ENCODE measurements at regions not wholly inside any gene's neighbourhood (a gene's known extent, or its start where the extent isn't known, plus 50 kb on each side); places are given as distances from the start of the nearest gene placed in this dataset.

DNA sequence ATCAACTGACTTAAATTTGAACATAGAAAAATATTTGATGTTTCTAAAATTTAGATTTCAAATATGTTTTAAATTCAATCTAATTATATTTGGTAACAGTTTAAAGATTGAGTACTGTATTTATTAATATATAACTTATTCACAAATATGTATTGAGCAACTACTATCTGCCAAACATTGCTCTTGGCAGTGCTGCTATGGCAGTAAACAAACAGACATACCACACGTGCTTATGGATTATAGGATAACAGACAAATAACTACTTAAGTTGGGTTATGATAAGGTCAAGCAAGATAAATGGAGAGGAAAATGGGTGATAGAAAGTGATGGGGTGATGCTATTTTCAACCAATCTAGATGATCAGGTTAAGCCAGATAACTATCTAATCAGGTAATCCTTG is 538.1 kb downstream of the C12orf50 start:
- no peak for TF ChIP-seq EZH2phosphoT487 (IDR thresholded peaks at IDR 0.05; ENCODE audit: insufficient read depth, low read depth)
- TF ChIP-seq EZH2 (IDR thresholded peaks at IDR 0.05; ENCODE audit: insufficient read depth, poor library complexity, severe bottlenecking), result no peak
- DNase-seq, result no peak
- in situ Hi-C loops (cut with MboI), result no loop called here

DNA sequence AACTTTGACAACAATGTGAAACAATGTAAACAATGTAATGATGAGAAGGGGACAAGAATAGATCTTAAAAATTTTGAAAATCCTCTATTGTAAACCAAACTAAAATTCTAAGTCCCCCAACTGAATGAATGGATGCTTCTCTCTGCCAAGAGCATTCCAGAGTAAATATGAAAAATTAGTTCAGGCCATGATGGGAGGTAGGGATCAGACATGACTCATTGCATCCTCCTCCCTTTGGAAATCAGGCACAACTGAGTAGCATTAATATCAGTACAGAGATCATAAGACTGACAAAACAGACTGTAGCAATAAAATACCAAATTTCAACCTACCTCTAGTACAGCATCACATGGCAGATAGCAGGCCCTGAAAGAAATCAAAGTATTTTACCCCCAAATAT is 559.9 kb downstream of the C12orf50 start:
- Histone ChIP-seq H3K4me1 (ENCODE audit: insufficient read depth) (no peaks in the 10 kb centered on the region), H3K9ac (no peak overlapping the region), H3K4me3 (no peak overlapping the region), H3K79me2 (ENCODE audit: insufficient read depth) (no peaks in the 10 kb centered on the region), H3K4me2 (ENCODE audit: unreplicated experiment) (no peak overlapping the region), H3K9me3 (ENCODE audit: low read depth) (no peaks in the 10 kb centered on the region), H3F3A (ENCODE audit: insufficient read depth) (no peaks in the 10 kb centered on the region), H3K9me2 (ENCODE audit: insufficient read depth) (no peaks in the 10 kb centered on the region), H3K36me3 (ENCODE audit: low read depth) (no peaks in the 10 kb centered on the region), H4K20me1 (ENCODE audit: insufficient read depth) (no peaks in the 10 kb centered on the region), H3K27ac (no peak overlapping the region), H2AFZ (no peak overlapping the region), H3K27me3 (replicated peaks; ENCODE audit: insufficient read depth) (no peaks in the 10 kb centered on the region)
- no peak for DNase-seq
- TF ChIP-seq EZH2phosphoT487 (IDR thresholded peaks at IDR 0.05; ENCODE audit: insufficient read depth, low read depth), result no peak
- TF ChIP-seq EZH2 (IDR thresholded peaks at IDR 0.05; ENCODE audit: insufficient read depth, poor library complexity, severe bottlenecking), result no peak
- in situ Hi-C loops (cut with MboI), result no loop called here

More for the DNA sequence above, 538.1 kb downstream of the C12orf50 start:
- WGBS, 2 experiments (ENCODE audit: low coverage in 1 of 2, low lambda C conversion rate in 2 of 2, missing lambda C conversion rate in 2 of 2), result 8 to 20% methylated on average over 1 of the region's 1 CpG
- H3K4me3 ChIP-seq, result no peak overlapping the region
- H3K4me2 ChIP-seq (ENCODE audit: unreplicated experiment), result no peak overlapping the region
- H3K9me3 ChIP-seq (ENCODE audit: low read depth), result no peaks in the 10 kb centered on the region
- H3K9me2 ChIP-seq (ENCODE audit: insufficient read depth), result no peaks in the 10 kb centered on the region
- no peak overlapping the region for H3K27ac ChIP-seq
- H2AFZ ChIP-seq, result no peak overlapping the region
- no peaks in the 10 kb centered on the region for H3K4me1 ChIP-seq (ENCODE audit: insufficient read depth)
- H3K27me3 ChIP-seq (replicated peaks; ENCODE audit: insufficient read depth), result no peaks in the 10 kb centered on the region
- H3F3A ChIP-seq (ENCODE audit: insufficient read depth), result no peaks in the 10 kb centered on the region
- H3K79me2 ChIP-seq (ENCODE audit: insufficient read depth), result no peaks in the 10 kb centered on the region
- H3K9ac ChIP-seq, result no peak overlapping the region
- H3K36me3 ChIP-seq (ENCODE audit: low read depth), result no peaks in the 10 kb centered on the region
- no peaks in the 10 kb centered on the region for H4K20me1 ChIP-seq (ENCODE audit: insufficient read depth)

DNA sequence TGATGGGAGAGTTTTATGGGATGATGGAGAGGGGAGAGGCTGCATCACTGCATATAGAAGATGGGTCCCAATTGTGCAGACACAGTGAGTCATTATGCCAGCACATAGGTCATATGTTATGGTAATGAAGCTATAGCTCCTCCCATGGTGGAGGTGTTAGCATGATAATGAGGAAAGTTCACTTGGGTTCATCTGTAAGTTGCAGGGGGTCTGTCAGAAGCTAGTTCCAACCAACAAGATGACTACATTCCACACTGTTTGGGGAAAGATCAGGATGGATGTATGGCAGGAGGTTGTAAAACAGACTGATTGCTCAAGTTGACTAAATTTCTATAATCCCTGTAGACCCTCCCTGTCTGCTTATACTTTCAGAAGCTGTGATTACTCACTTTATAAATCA is 561.3 kb downstream of the C12orf50 start:
- no peaks in the 10 kb centered on the region for H3K9me2 ChIP-seq (ENCODE audit: insufficient read depth)
- H3K79me2 ChIP-seq (ENCODE audit: insufficient read depth), result no peaks in the 10 kb centered on the region
- no peaks in the 10 kb centered on the region for H3K4me1 ChIP-seq (ENCODE audit: insufficient read depth)
- in situ Hi-C loops (cut with MboI), result no loop called here
- H2AFZ ChIP-seq, result no peak overlapping the region
- no peaks in the 10 kb centered on the region for H4K20me1 ChIP-seq (ENCODE audit: insufficient read depth)
- no peak overlapping the region for H3K27ac ChIP-seq
- no peaks in the 10 kb centered on the region for H3K27me3 ChIP-seq (replicated peaks; ENCODE audit: insufficient read depth)
- TF ChIP-seq EZH2phosphoT487 (IDR thresholded peaks at IDR 0.05; ENCODE audit: insufficient read depth, low read depth), result no peak
- TF ChIP-seq EZH2 (IDR thresholded peaks at IDR 0.05; ENCODE audit: insufficient read depth, poor library complexity, severe bottlenecking), result no peak
- H3K9me3 ChIP-seq (ENCODE audit: low read depth), result no peaks in the 10 kb centered on the region
- no peaks in the 10 kb centered on the region for H3F3A ChIP-seq (ENCODE audit: insufficient read depth)
- no peak overlapping the region for H3K4me2 ChIP-seq (ENCODE audit: unreplicated experiment)
- DNase-seq, result no peak
- H3K4me3 ChIP-seq, result no peak overlapping the region
- H3K36me3 ChIP-seq (ENCODE audit: low read depth), result no peaks in the 10 kb centered on the region
- no peak overlapping the region for H3K9ac ChIP-seq

DNA sequence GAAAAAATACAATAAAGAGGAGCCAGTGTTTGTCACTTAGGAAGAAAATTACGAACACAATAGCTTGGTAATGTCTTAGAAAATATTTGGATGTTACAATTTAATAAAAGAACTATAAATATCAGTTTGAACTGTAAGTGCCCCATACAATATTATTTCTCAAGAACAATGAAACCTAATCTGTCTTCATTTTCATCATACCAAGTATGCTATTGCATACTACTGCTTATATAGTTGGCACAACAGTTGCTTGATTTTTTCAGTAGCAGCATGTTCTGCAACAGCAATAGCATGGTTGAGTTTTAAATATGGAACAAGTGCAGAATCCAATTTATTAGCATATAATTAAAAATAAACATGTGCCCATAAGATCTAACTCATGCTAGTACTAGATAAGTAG is 564.6 kb downstream of the C12orf50 start:
- no peak for DNase-seq
- Histone ChIP-seq H4K20me1 (ENCODE audit: insufficient read depth) (no peaks in the 10 kb centered on the region), H3K4me3 (no peak overlapping the region), H3K4me1 (ENCODE audit: insufficient read depth) (no peaks in the 10 kb centered on the region), H3K9ac (no peak overlapping the region), H3K4me2 (ENCODE audit: unreplicated experiment) (no peak overlapping the region), H3K27ac (no peak overlapping the region), H2AFZ (no peak overlapping the region), H3K9me3 (ENCODE audit: low read depth) (no peaks in the 10 kb centered on the region), H3K9me2 (ENCODE audit: insufficient read depth) (no peaks in the 10 kb centered on the region), H3K27me3 (replicated peaks; ENCODE audit: insufficient read depth) (no peaks in the 10 kb centered on the region), H3K79me2 (ENCODE audit: insufficient read depth) (no peaks in the 10 kb centered on the region), H3F3A (ENCODE audit: insufficient read depth) (no peaks in the 10 kb centered on the region), H3K36me3 (ENCODE audit: low read depth) (no peaks in the 10 kb centered on the region)
- in situ Hi-C loops (cut with MboI), result no loop called here
- 18% methylated on average over 1 of the region's 1 CpG for WGBS, 2 experiments (ENCODE audit: low coverage in 1 of 2, low lambda C conversion rate in 2 of 2, missing lambda C conversion rate in 2 of 2)
- no peak for TF ChIP-seq EZH2 (IDR thresholded peaks at IDR 0.05; ENCODE audit: insufficient read depth, poor library complexity, severe bottlenecking)
- TF ChIP-seq EZH2phosphoT487 (IDR thresholded peaks at IDR 0.05; ENCODE audit: insufficient read depth, low read depth), result no peak

DNA sequence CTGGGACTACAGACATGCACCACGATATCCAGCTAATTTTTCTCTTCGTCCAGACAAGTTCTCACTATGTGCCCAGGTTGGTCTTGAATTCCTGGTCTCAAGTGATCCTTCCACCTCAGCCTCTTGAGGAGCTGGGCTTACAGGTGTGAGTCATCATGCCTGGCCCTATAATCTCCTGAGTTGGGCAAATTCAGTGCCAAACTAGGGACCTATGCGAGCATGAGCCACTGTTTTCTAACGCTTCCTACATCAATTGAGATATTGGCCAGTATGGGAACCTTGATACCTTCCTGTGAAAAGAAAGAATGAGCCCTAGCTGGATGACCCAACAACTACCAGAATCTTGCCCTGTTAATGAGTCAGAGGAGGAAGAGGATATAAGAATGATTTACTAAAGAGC is 585.2 kb downstream of the C12orf50 start:
- Histone ChIP-seq H2AFZ (no peak overlapping the region), H3F3A (ENCODE audit: insufficient read depth) (peaks cover 7% of the 10 kb centered on the region; the same call in 1 of the 2 replicates), H3K4me3 (no peak overlapping the region), H3K9ac (no peak overlapping the region), H3K4me1 (ENCODE audit: insufficient read depth) (peaks cover 14% of the 10 kb centered on the region), H3K27me3 (replicated peaks; ENCODE audit: insufficient read depth) (no peaks in the 10 kb centered on the region), H3K36me3 (ENCODE audit: low read depth) (no peaks in the 10 kb centered on the region), H3K27ac (no peak overlapping the region), H3K9me2 (ENCODE audit: insufficient read depth) (no peaks in the 10 kb centered on the region), H3K79me2 (ENCODE audit: insufficient read depth) (no peaks in the 10 kb centered on the region), H3K9me3 (ENCODE audit: low read depth) (no peaks in the 10 kb centered on the region), H4K20me1 (ENCODE audit: insufficient read depth) (no peaks in the 10 kb centered on the region), H3K4me2 (ENCODE audit: unreplicated experiment) (no peak overlapping the region)
- in situ Hi-C loops (cut with MboI), result no loop called here
- TF ChIP-seq EZH2phosphoT487 (IDR thresholded peaks at IDR 0.05; ENCODE audit: insufficient read depth, low read depth), result no peak
- TF ChIP-seq EZH2 (IDR thresholded peaks at IDR 0.05; ENCODE audit: insufficient read depth, poor library complexity, severe bottlenecking), result no peak
- DNase-seq, result peak; percentile 2
- WGBS, 2 experiments (ENCODE audit: low coverage in 1 of 2, low lambda C conversion rate in 2 of 2, missing lambda C conversion rate in 2 of 2), result 93 to 100% methylated on average over 4 of the region's 4 CpGs
